WERI-Rb-1 (cell line): ENCODE measurements at regions not wholly inside any gene's neighbourhood (a gene's known extent, or its start where the extent isn't known, plus 50 kb on each side); places are given as distances from the start of the nearest gene placed in this dataset.

Experiments
- DNase-seq: peaks from one replicate; pipeline ENCODE4 v3.0.0-alpha.2; 2020
- H3K27ac ChIP-seq: fragments of 250-450 bp; sonication (Bioruptor Pico); 2 replicates; pipeline ENCODE4 v1.5.1; 2020; ENCODE audit warnings: mild to moderate bottlenecking, moderate library complexity
- H3K27me3 ChIP-seq: fragments of 250-450 bp; sonication (Bioruptor Pico); 2 replicates; pipeline ENCODE4 v1.5.1; 2021; ENCODE audit warnings: mild to moderate bottlenecking, low read depth, moderate library complexity; ENCODE audit not compliant: insufficient read depth, severe bottlenecking
- H3K36me3 ChIP-seq: fragments of 250-450 bp; sonication (Bioruptor Pico); 2 replicates; pipeline ENCODE4 v1.5.1; 2020; ENCODE audit warnings: mild to moderate bottlenecking, moderate library complexity
- H3K4me3 ChIP-seq: 2 replicates; pipeline ENCODE4 v1.5.1; 2011; ENCODE audit warnings: low read depth, mild to moderate bottlenecking, control low read depth, low read length
- H3K9me3 ChIP-seq: fragments of 250-450 bp; sonication (Bioruptor Pico); 2 replicates; pipeline ENCODE4 v1.5.1; 2021; ENCODE audit warnings: mild to moderate bottlenecking, moderate library complexity; ENCODE audit not compliant: severe bottlenecking
- TF ChIP-seq, protein P1 (sequence below): IDR thresholded peaks from 2 replicates; pipeline ENCODE4 v1.5.1; 2011; ENCODE audit warnings: low read depth, mild to moderate bottlenecking, control low read depth, inconsistent platforms, low read length

DNA sequence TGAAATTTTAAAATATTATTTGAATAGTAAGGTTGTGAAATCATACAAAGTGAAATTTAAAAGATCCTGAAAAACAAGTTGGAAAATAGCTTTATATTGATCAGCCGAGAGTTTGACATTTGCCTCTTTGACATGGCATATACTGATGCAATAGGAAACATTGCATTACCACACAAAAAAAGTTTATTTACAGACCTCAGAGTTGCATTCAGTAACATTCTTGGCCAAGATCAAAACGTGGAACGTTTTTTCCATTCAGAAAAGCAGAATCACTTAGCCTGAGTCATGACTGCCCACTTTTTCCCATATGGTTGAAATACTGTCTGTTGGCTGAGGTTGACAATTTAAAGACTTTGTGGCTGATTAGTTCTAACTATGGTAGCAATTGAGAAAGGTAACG, 55.1 kb upstream of the BACH2 start:
- TF ChIP-seq, protein P1, sequence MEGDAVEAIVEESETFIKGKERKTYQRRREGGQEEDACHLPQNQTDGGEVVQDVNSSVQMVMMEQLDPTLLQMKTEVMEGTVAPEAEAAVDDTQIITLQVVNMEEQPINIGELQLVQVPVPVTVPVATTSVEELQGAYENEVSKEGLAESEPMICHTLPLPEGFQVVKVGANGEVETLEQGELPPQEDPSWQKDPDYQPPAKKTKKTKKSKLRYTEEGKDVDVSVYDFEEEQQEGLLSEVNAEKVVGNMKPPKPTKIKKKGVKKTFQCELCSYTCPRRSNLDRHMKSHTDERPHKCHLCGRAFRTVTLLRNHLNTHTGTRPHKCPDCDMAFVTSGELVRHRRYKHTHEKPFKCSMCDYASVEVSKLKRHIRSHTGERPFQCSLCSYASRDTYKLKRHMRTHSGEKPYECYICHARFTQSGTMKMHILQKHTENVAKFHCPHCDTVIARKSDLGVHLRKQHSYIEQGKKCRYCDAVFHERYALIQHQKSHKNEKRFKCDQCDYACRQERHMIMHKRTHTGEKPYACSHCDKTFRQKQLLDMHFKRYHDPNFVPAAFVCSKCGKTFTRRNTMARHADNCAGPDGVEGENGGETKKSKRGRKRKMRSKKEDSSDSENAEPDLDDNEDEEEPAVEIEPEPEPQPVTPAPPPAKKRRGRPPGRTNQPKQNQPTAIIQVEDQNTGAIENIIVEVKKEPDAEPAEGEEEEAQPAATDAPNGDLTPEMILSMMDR, result no peak
- Histone ChIP-seq H3K9me3 (no peaks in the 10 kb centered on the region), H3K4me3 (no peak overlapping the region), H3K27ac (no peak overlapping the region), H3K27me3 (no peaks in the 10 kb centered on the region), H3K36me3 (no peaks in the 10 kb centered on the region)
- no peak for DNase-seq

DNA sequence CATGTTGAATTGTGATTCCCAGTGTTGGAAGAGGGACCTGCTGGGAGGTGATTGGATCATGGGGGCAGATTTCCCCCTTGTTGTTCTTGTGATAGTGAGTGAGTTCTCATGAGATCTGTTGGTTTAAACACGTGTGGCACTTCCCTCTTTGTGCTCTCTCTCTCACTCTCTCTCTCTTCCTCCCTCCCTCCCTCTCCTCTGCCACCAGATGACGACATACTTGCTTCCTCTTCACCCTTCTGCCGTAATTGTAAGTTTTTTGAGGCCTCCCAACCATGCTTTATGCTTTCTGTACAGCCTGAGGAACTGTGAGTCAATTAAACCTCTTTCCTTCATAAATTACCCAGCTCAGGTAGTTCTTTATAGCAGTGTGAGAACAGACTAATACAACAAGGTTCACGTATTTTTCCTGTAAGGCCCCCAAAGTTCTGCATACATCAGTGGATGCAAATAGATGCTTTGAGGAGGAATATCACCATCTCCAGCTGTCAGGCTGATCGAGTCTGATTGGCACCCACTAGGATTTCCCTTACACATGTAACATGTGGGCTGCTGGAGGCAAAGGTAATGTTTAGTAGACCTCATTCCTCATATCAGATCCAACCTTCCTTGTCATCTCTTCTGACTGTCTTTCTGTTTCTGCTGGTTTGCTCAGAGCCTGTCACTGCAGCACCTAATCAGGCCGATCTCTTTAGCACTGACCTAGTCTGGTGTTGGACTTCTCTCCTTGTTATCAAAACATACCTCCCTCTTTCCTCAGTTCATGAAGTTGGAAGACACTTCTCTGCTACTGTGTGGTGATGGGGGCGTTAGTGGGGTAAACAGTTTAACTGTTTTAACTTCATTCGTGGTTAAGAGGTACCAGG, 54.3 kb upstream of the BACH2 start:
- Histone ChIP-seq H3K36me3 (no peaks in the 10 kb centered on the region), H3K27me3 (no peaks in the 10 kb centered on the region), H3K4me3 (no peak overlapping the region), H3K9me3 (no peaks in the 10 kb centered on the region), H3K27ac (no peak overlapping the region)
- DNase-seq, result no peak
- TF ChIP-seq, protein P1, result no peak

DNA sequence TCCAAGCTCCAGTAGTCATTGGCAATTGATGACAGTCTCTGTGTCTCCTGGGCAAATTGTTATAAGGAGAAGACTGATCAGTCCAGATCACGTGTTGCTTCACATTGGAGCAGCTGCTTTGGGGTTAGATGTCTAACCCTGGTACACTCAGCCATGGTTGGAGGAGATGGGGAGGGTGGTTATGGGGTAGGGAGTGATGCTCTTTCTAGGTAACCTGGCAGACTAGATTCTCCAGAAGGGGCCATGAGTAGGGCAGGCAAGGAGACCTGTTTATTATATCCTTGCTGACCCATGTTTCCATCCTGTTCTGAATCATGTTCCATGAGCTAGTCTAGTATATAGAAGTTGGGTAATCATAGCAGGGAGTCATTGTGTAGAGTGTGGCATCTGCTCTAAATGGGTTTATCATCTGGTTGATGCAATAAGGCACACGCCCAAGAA, 50.8 kb upstream of the BACH2 start:
- TF ChIP-seq, protein P1, result no peak
- H3K27me3 ChIP-seq, result no peaks in the 10 kb centered on the region
- H3K27ac ChIP-seq, result no peak overlapping the region
- no peaks in the 10 kb centered on the region for H3K36me3 ChIP-seq
- no peaks in the 10 kb centered on the region for H3K9me3 ChIP-seq
- DNase-seq, result no peak
- H3K4me3 ChIP-seq, result no peak overlapping the region

DNA sequence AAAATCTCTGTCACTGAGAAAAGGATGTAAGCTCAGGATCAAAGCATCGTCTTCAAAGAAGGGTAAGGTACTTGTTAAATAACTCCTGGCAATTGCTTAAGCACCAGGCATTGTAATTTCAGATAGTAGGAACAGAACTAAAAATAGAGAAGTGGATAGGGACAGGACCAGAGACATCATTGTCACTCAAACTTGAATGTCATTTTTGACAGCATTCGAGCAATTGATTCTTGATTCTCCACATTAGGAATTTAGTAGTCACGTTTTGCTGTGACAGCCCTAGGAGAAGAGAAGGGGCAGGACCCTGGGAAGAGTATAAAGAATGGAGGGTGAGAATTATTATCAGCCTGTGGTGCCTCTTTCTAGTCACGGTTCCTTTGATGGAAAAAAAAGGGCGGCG, 50.1 kb upstream of the BACH2 start:
- TF ChIP-seq, protein P1, result no peak
- H3K27me3 ChIP-seq, result no peaks in the 10 kb centered on the region
- H3K9me3 ChIP-seq, result no peaks in the 10 kb centered on the region

More for the DNA sequence above, 50.1 kb upstream of the BACH2 start:
- Histone ChIP-seq H3K36me3 (no peaks in the 10 kb centered on the region), H3K27ac (no peak overlapping the region), H3K4me3 (no peak overlapping the region)
- DNase-seq, result no peak
